Prostate gland (tissue), 2 donors: ENCODE measurements at regions not wholly inside any gene's neighbourhood (a gene's known extent, or its start where the extent isn't known, plus 50 kb on each side); places are given as distances from the start of the nearest gene placed in this dataset.
"Not testable (repeated sequence)": the region's sequence is repeated elsewhere in the genome, so short reads cannot be mapped to it uniquely, and the experiment has no call there.

Experiments used
- DNase-seq: peaks from one replicate; pipeline ENCODE4 v3.0.0-alpha.2; 2019; ENCODE audit warnings: low spot score
- H3K27ac ChIP-seq, 2 donors: fragments of 200-600 bp; sonication (generic); 2 replicates each; pipeline ENCODE4 v1.5.1; 2017 to 2019
- H3K27me3 ChIP-seq: fragments of 200-600 bp; sonication (generic); replicated peaks from 2 replicates; pipeline ENCODE4 v1.5.1; 2019; ENCODE audit not compliant: insufficient read depth
- H3K36me3 ChIP-seq, 2 donors: fragments of 200-600 bp; sonication (generic); 1 replicate in 1 of 2; 2 replicates in 1 of 2; pipeline versions ENCODE4 v1.5.1 to v1.8.1; 2017 to 2019
- H3K4me1 ChIP-seq: fragments of 200-600 bp; sonication (generic); replicated peaks from 2 replicates; pipeline ENCODE4 v1.5.1; 2019
- H3K4me3 ChIP-seq, 2 donors: fragments of 200-600 bp; sonication (generic); 2 replicates each; pipeline ENCODE4 v1.5.1; 2017 to 2019
- H3K9me3 ChIP-seq: fragments of 200-600 bp; sonication (generic); 2 replicates; pipeline ENCODE4 v1.5.1; 2017
- CTCF ChIP-seq, 4 experiments: fragments of 200-600 bp in 2 of 4; fragments of 450-650 bp in 2 of 4; sonication (generic) in 2 of 4; IDR thresholded peaks; 1 replicate in 3 of 4; 2 replicates in 1 of 4; pipeline ENCODE4 v1.5.1; 2016 to 2019; ENCODE audit warnings: antibody characterized with exemption in 4 of 4, mild to moderate bottlenecking in 2 of 4, moderate library complexity in 2 of 4
- POLR2A ChIP-seq: fragments of 450-650 bp; IDR thresholded peaks from one replicate; pipeline ENCODE4 v1.6.1; 2016; ENCODE audit warnings: antibody characterized with exemption, mild to moderate bottlenecking
- POLR2AphosphoS5 ChIP-seq: sonication (generic); formaldehyde crosslinking; IDR thresholded peaks from one replicate; pipeline ENCODE4 v1.6.1; 2017; ENCODE audit warnings: antibody characterized with exemption
- WGBS: methylation state at CpG from one replicate; pipeline ENCODE4 v1.1.5; 2018; 5-methylcytosine and 5-hydroxymethylcytosine counted together
- intact Hi-C: fragments of 100-400 bp; cut with DNase I; formaldehyde crosslinking; loops from one replicate; pipeline ENCODE4 v1.14.2; 2022

- Histone ChIP-seq H3K4me1 (no peaks in the 10 kb centered on the region), H3K27ac (no peak overlapping the region), H3K36me3 (no peaks in the 10 kb centered on the region), H3K9me3 (no peaks in the 10 kb centered on the region), H3K4me3 (no peak overlapping the region), H3K27me3 (no peaks in the 10 kb centered on the region)
- intact Hi-C loops: no loop called here
- 88% methylated on average over 2 of the region's 2 CpGs for WGBS
- TF ChIP-seq POLR2AphosphoS5: no peak
- no peak for TF ChIP-seq POLR2A
- TF ChIP-seq CTCF (IDR thresholded peaks at IDR 0.05): no peak
- DNase-seq: no peak
Observed at GRCh38 chr1:172845865-172846264, 187.0 kb downstream of the FASLG start.

GRCh38 chr1:172847814-172848213 is 188.9 kb downstream of the FASLG start:
- H3K36me3 ChIP-seq, H3K4me1 ChIP-seq, DNase-seq, H3K4me3 ChIP-seq, H3K27ac ChIP-seq, intact Hi-C loops, H3K27me3 ChIP-seq, H3K9me3 ChIP-seq: not testable (repeated sequence)

- DNase-seq: no peak
- no peak overlapping the region for H3K27ac ChIP-seq
- H3K9me3 ChIP-seq: no peaks in the 10 kb centered on the region
- no peaks in the 10 kb centered on the region for H3K4me1 ChIP-seq
- no peaks in the 10 kb centered on the region for H3K27me3 ChIP-seq
- 99% methylated on average over 2 of the region's 2 CpGs for WGBS
- H3K4me3 ChIP-seq: no peak overlapping the region
- intact Hi-C loops: no loop called here
- no peaks in the 10 kb centered on the region for H3K36me3 ChIP-seq
- TF ChIP-seq CTCF (IDR thresholded peaks at IDR 0.05) (no peak), POLR2AphosphoS5 (no peak), POLR2A (no peak)
Observed at GRCh38 chr1:172849653-172850052, 190.8 kb downstream of the FASLG start.

GRCh38 chr1:172851077-172851476 is 192.2 kb downstream of the FASLG start:
- no peak for DNase-seq
- intact Hi-C loops: no loop called here
- no peaks in the 10 kb centered on the region for H3K4me1 ChIP-seq
- H3K4me3 ChIP-seq: no peak overlapping the region
- no peak overlapping the region for H3K27ac ChIP-seq
- no peaks in the 10 kb centered on the region for H3K9me3 ChIP-seq
- TF ChIP-seq POLR2A (no peak), CTCF (IDR thresholded peaks at IDR 0.05) (no peak), POLR2AphosphoS5 (no peak)
- 79% methylated on average over 8 of the region's 8 CpGs for WGBS
- no peaks in the 10 kb centered on the region for H3K27me3 ChIP-seq
- no peaks in the 10 kb centered on the region for H3K36me3 ChIP-seq

- 30% methylated on average over 2 of the region's 2 CpGs for WGBS
- no peaks in the 10 kb centered on the region for H3K27me3 ChIP-seq
- TF ChIP-seq CTCF (IDR thresholded peaks at IDR 0.05) (no peak), POLR2AphosphoS5 (no peak), POLR2A (no peak)
- no peak overlapping the region for H3K27ac ChIP-seq
- no peaks in the 10 kb centered on the region for H3K9me3 ChIP-seq
- no peak overlapping the region for H3K4me3 ChIP-seq
- no peaks in the 10 kb centered on the region for H3K36me3 ChIP-seq
- DNase-seq: no peak
- H3K4me1 ChIP-seq: no peaks in the 10 kb centered on the region
- intact Hi-C loops: no loop called here
Observed at GRCh38 chr1:172851856-172852255, 193.0 kb downstream of the FASLG start.

- H3K27me3 ChIP-seq, H3K4me3 ChIP-seq, H3K4me1 ChIP-seq, H3K9me3 ChIP-seq, H3K27ac ChIP-seq, DNase-seq, H3K36me3 ChIP-seq, intact Hi-C loops: not testable (repeated sequence)
- 82% methylated on average over 9 of the region's 9 CpGs for WGBS
Observed at GRCh38 chr1:172855983-172856382, 194.8 kb downstream of the TNFSF18 start.
